ENCODE measurements at regions not wholly inside any gene's neighbourhood (a gene's known extent, or its start where the extent isn't known, plus 50 kb on each side); places are given as distances from the start of the nearest gene placed in this dataset.

DNA sequence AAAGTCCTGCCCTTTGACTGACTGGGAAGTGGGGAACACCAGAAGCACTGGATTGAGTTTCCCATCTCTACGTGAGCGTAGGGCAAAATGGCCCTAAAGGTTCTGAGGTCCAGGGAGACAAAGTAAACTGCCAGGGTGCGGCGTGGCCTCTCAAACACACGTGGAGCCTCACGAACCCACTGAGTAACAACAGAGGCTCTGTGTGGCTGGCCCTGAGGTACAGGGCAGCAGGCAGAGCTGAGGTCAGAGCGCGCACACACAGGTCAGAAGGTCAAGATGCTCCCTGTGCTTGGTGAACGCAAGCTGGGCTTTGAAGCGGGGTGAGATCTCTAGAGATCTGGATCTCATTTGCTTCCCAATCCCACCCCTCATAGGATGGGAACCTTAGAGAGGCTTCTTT is 99.0 kb upstream of the ZMIZ1 start:
- Histone ChIP-seq H3K9me3 (ENCODE audit: low read depth, low read length, poor library complexity, severe bottlenecking) (no peaks in the 10 kb centered on the region), H3K4me1 (ENCODE audit: insufficient read depth, low read length, poor library complexity, severe bottlenecking) (peaks cover 16% of the 10 kb centered on the region), H3K4me3 (ENCODE audit: low read depth, low read length, poor library complexity, severe bottlenecking) (no peak overlapping the region), H3K27ac (ENCODE audit: low read depth, low read length, poor library complexity, severe bottlenecking) (no peak overlapping the region), H3K27me3 (replicated peaks; ENCODE audit: insufficient read depth, low read depth, low read length, poor library complexity) (no peaks in the 10 kb centered on the region), H3K36me3 (ENCODE audit: insufficient read depth, low read length, poor library complexity, severe bottlenecking) (no peaks in the 10 kb centered on the region)
- intact Hi-C loops (cut with micrococcal nuclease; ENCODE audit: unreplicated experiment) = loop anchor here (5.0 to 10.0 kb wide), 2 partner anchors 98 to 225 kb away; partner anchors contain the start of gene ZMIZ1
- POLR2A ChIA-PET (ENCODE audit: low non-redundant PET) = no interaction called here
- no peak for DNase-seq (ENCODE audit: low spot score)
- BruUV-seq (replicated peaks) = no TSS peak
- CTCF ChIA-PET = no interaction called here
- TF ChIP-seq, protein P1, sequence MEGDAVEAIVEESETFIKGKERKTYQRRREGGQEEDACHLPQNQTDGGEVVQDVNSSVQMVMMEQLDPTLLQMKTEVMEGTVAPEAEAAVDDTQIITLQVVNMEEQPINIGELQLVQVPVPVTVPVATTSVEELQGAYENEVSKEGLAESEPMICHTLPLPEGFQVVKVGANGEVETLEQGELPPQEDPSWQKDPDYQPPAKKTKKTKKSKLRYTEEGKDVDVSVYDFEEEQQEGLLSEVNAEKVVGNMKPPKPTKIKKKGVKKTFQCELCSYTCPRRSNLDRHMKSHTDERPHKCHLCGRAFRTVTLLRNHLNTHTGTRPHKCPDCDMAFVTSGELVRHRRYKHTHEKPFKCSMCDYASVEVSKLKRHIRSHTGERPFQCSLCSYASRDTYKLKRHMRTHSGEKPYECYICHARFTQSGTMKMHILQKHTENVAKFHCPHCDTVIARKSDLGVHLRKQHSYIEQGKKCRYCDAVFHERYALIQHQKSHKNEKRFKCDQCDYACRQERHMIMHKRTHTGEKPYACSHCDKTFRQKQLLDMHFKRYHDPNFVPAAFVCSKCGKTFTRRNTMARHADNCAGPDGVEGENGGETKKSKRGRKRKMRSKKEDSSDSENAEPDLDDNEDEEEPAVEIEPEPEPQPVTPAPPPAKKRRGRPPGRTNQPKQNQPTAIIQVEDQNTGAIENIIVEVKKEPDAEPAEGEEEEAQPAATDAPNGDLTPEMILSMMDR (conservative IDR thresholded peaks at IDR 0.05; ENCODE audit: low read depth, low read length) = no peak
- no peak for TF ChIP-seq EZH2 (IDR thresholded peaks at IDR 0.05; ENCODE audit: borderline replicate concordance, low read depth, low read length, poor library complexity, severe bottlenecking)

DNA sequence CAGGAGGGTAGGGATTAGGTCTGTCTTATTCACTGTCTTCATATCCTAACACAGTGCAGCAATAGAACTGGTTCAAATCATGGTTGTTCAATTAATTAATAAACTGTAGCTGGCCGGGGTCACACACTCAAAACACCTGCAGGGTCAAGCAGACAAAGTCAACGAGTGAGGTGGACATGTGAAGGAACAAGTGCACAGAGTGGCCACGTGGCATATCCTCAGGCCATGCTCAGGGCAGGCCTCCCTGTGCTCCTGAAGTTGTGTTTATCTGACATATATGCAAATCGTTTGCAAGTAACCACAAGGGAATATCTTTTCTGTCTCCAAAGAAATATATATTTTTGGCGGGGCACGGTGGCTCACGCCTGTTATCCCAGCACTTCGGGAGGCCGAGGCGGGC is 98.5 kb upstream of the ZMIZ1 start:
- Histone ChIP-seq H3K4me3 (ENCODE audit: low read depth, low read length, poor library complexity, severe bottlenecking) (no peak overlapping the region), H3K27ac (ENCODE audit: low read depth, low read length, poor library complexity, severe bottlenecking) (no peak overlapping the region), H3K36me3 (ENCODE audit: insufficient read depth, low read length, poor library complexity, severe bottlenecking) (no peaks in the 10 kb centered on the region), H3K27me3 (replicated peaks; ENCODE audit: insufficient read depth, low read depth, low read length, poor library complexity) (no peaks in the 10 kb centered on the region), H3K4me1 (ENCODE audit: insufficient read depth, low read length, poor library complexity, severe bottlenecking) (peaks cover 20% of the 10 kb centered on the region), H3K9me3 (ENCODE audit: low read depth, low read length, poor library complexity, severe bottlenecking) (no peaks in the 10 kb centered on the region)
- ChIA-PET POLR2A (ENCODE audit: low non-redundant PET) (no interaction called here), CTCF (interaction anchor here (1.2 kb wide), 1 partner anchor 225 kb away, joined by 5 read pairs; no protein-coding TSS in a partner anchor)
- intact Hi-C loops (cut with micrococcal nuclease; ENCODE audit: unreplicated experiment) = loop anchor here (5.0 to 10.0 kb wide), 2 partner anchors 97 to 225 kb away; partner anchors contain the start of gene ZMIZ1
- TF ChIP-seq, protein P1 (conservative IDR thresholded peaks at IDR 0.05; ENCODE audit: low read depth, low read length) = no peak
- TF ChIP-seq EZH2 (IDR thresholded peaks at IDR 0.05; ENCODE audit: borderline replicate concordance, low read depth, low read length, poor library complexity, severe bottlenecking) = no peak
- DNase-seq (ENCODE audit: low spot score) = no peak
- BruUV-seq (replicated peaks) = no TSS peak

DNA sequence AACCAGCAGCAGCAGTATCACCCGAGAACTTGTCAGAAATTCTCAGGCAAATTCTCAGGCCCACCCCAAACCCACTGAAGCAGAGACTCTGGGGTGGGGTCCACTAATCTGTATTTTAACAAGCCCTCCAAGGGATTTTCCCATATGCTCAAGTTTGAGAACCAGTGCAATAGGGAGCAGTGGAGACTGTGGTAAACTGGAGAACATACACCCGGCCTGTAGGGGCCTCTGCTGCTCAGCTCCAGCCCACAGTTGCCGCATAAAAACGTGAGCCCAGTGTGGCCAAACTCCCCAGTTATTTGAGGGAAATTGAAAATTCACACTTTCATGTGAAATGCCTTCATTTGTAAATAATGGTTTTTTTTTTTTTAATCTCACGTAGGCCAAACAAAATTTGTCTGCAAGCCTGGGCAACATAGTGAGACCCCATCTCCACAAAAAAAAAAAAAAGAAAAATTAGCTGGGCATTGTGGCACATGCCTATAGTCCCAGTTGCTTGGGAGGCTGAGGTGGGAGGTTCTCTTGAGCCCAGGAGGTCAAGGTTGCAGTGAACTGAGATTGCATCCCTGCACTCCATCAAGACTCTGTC is 97.6 kb upstream of the ZMIZ1 start:
- no TSS peak for BruUV-seq (replicated peaks)
- Histone ChIP-seq H3K4me3 (ENCODE audit: low read depth, low read length, poor library complexity, severe bottlenecking) (no peak overlapping the region), H3K27ac (ENCODE audit: low read depth, low read length, poor library complexity, severe bottlenecking) (no peak overlapping the region), H3K4me1 (ENCODE audit: insufficient read depth, low read length, poor library complexity, severe bottlenecking) (peaks cover 20% of the 10 kb centered on the region), H3K9me3 (ENCODE audit: low read depth, low read length, poor library complexity, severe bottlenecking) (no peaks in the 10 kb centered on the region), H3K27me3 (replicated peaks; ENCODE audit: insufficient read depth, low read depth, low read length, poor library complexity) (no peaks in the 10 kb centered on the region), H3K36me3 (ENCODE audit: insufficient read depth, low read length, poor library complexity, severe bottlenecking) (no peaks in the 10 kb centered on the region)
- ChIA-PET CTCF (interaction anchor here (1.2 kb wide), 1 partner anchor 224 kb away, joined by 5 read pairs; no protein-coding TSS in a partner anchor), POLR2A (ENCODE audit: low non-redundant PET) (no interaction called here)
- no peak for DNase-seq (ENCODE audit: low spot score)
- TF ChIP-seq, protein P1 (conservative IDR thresholded peaks at IDR 0.05; ENCODE audit: low read depth, low read length) = no peak
- no peak for TF ChIP-seq EZH2 (IDR thresholded peaks at IDR 0.05; ENCODE audit: borderline replicate concordance, low read depth, low read length, poor library complexity, severe bottlenecking)
- intact Hi-C loops (cut with micrococcal nuclease; ENCODE audit: unreplicated experiment) = loop anchor here (5.0 to 10.0 kb wide), 2 partner anchors 96 to 224 kb away; partner anchors contain the start of gene ZMIZ1
